ENCODE measurements at regions not wholly inside any gene's neighbourhood (a gene's known extent, or its start where the extent isn't known, plus 50 kb on each side); places are given as distances from the start of the nearest gene placed in this dataset.

DNA sequence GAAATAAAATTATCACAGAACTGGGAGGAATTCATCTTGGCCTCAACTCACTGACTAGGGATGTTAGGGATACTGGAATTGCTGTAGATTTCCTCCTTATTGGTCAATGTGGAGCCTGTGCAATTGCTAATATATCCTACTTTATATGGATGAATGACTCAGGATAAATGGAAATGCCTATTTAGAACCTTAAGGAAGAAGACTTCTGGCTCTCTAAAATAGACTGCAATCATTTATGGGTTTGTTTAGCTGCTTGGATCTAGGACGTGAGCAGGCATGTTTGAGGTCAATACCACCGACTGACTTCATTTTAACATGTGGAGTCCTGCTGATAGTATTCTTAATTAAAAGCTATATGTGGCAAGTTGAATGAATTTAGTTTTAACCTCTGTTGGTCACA is 1040.1 kb upstream of the LRRN3 start:
- Histone ChIP-seq H3K36me3 (ENCODE audit: insufficient read depth, low read length) (no peaks in the 10 kb centered on the region), H3K9me3 (ENCODE audit: low read length) (no peaks in the 10 kb centered on the region), H3K9me2 (ENCODE audit: low read depth, low read length) (no peaks in the 10 kb centered on the region), H3K79me2 (ENCODE audit: insufficient read depth, low read length) (no peaks in the 10 kb centered on the region), H3K27ac (ENCODE audit: low read depth, low read length, poor library complexity, severe bottlenecking) (no peak overlapping the region), H3K4me1 (ENCODE audit: insufficient read depth, low read length, severe bottlenecking) (no peaks in the 10 kb centered on the region), H3K9ac (ENCODE audit: low read length) (no peak overlapping the region), H4K20me1 (ENCODE audit: insufficient read depth, low read length) (no peaks in the 10 kb centered on the region), H3K4me2 (ENCODE audit: low read length) (no peak overlapping the region), H2AFZ (ENCODE audit: low read length) (no peak overlapping the region), H3K27me3 (ENCODE audit: insufficient read depth, low read length) (no peaks in the 10 kb centered on the region), H3K4me3 (ENCODE audit: low read depth, low read length, poor library complexity, severe bottlenecking) (no peak overlapping the region), H3F3A (ENCODE audit: insufficient read depth, low read length) (no peaks in the 10 kb centered on the region)
- TF ChIP-seq, protein P1, sequence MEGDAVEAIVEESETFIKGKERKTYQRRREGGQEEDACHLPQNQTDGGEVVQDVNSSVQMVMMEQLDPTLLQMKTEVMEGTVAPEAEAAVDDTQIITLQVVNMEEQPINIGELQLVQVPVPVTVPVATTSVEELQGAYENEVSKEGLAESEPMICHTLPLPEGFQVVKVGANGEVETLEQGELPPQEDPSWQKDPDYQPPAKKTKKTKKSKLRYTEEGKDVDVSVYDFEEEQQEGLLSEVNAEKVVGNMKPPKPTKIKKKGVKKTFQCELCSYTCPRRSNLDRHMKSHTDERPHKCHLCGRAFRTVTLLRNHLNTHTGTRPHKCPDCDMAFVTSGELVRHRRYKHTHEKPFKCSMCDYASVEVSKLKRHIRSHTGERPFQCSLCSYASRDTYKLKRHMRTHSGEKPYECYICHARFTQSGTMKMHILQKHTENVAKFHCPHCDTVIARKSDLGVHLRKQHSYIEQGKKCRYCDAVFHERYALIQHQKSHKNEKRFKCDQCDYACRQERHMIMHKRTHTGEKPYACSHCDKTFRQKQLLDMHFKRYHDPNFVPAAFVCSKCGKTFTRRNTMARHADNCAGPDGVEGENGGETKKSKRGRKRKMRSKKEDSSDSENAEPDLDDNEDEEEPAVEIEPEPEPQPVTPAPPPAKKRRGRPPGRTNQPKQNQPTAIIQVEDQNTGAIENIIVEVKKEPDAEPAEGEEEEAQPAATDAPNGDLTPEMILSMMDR (IDR thresholded peaks at IDR 0.05; ENCODE audit: low read length): no peak

GRCh38 chr7:110051372-110051771 is 1039.6 kb upstream of the LRRN3 start:
- TF ChIP-seq EZH2 (IDR thresholded peaks at IDR 0.05; ENCODE audit: borderline replicate concordance, low read length): no peak
- TF ChIP-seq, protein P1 (IDR thresholded peaks at IDR 0.05; ENCODE audit: low read length): no peak
- Histone ChIP-seq H3K9me3 (ENCODE audit: low read length) (no peaks in the 10 kb centered on the region), H2AFZ (ENCODE audit: low read length) (no peak overlapping the region), H3K36me3 (ENCODE audit: insufficient read depth, low read length) (no peaks in the 10 kb centered on the region), H3K9me2 (ENCODE audit: low read depth, low read length) (no peaks in the 10 kb centered on the region), H3K27ac (ENCODE audit: low read depth, low read length, poor library complexity, severe bottlenecking) (no peak overlapping the region), H3K4me2 (ENCODE audit: low read length) (no peak overlapping the region), H4K20me1 (ENCODE audit: insufficient read depth, low read length) (no peaks in the 10 kb centered on the region), H3K27me3 (ENCODE audit: insufficient read depth, low read length) (no peaks in the 10 kb centered on the region), H3K4me3 (ENCODE audit: low read depth, low read length, poor library complexity, severe bottlenecking) (no peak overlapping the region), H3F3A (ENCODE audit: insufficient read depth, low read length) (no peaks in the 10 kb centered on the region), H3K79me2 (ENCODE audit: insufficient read depth, low read length) (no peaks in the 10 kb centered on the region), H3K4me1 (ENCODE audit: insufficient read depth, low read length, severe bottlenecking) (no peaks in the 10 kb centered on the region), H3K9ac (ENCODE audit: low read length) (no peak overlapping the region)

GRCh38 chr7:110056331-110056730 is 1034.6 kb upstream of the LRRN3 start:
- TF ChIP-seq EZH2 (IDR thresholded peaks at IDR 0.05; ENCODE audit: borderline replicate concordance, low read length): no peak
- TF ChIP-seq, protein P1 (IDR thresholded peaks at IDR 0.05; ENCODE audit: low read length): no peak
- Histone ChIP-seq H3K27ac (ENCODE audit: low read depth, low read length, poor library complexity, severe bottlenecking) (no peak overlapping the region), H3K9ac (ENCODE audit: low read length) (no peak overlapping the region), H2AFZ (ENCODE audit: low read length) (no peak overlapping the region), H3F3A (ENCODE audit: insufficient read depth, low read length) (no peaks in the 10 kb centered on the region), H3K79me2 (ENCODE audit: insufficient read depth, low read length) (no peaks in the 10 kb centered on the region), H3K9me2 (ENCODE audit: low read depth, low read length) (no peaks in the 10 kb centered on the region; the same call in 1 of the 2 replicates), H3K9me3 (ENCODE audit: low read length) (no peaks in the 10 kb centered on the region), H3K36me3 (ENCODE audit: insufficient read depth, low read length) (no peaks in the 10 kb centered on the region), H4K20me1 (ENCODE audit: insufficient read depth, low read length) (no peaks in the 10 kb centered on the region), H3K4me2 (ENCODE audit: low read length) (no peak overlapping the region), H3K4me3 (ENCODE audit: low read depth, low read length, poor library complexity, severe bottlenecking) (no peak overlapping the region), H3K27me3 (ENCODE audit: insufficient read depth, low read length) (no peaks in the 10 kb centered on the region), H3K4me1 (ENCODE audit: insufficient read depth, low read length, severe bottlenecking) (no peaks in the 10 kb centered on the region)
